Parathyroid adenoma (tissue), 2 donors: ENCODE measurements at regions not wholly inside any gene's neighbourhood (a gene's known extent, or its start where the extent isn't known, plus 50 kb on each side); places are given as distances from the start of the nearest gene placed in this dataset.

Experiments used
- H2AFZ ChIP-seq: fragments of 300-600 bp; sonication (generic); one replicate; pipeline ENCODE4 v1.7.0; 2017; ENCODE audit warnings: antibody characterized with exemption, mild to moderate bottlenecking
- H3K27ac ChIP-seq: fragments of 300-600 bp; sonication (generic); one replicate; pipeline ENCODE4 v1.7.0; 2017
- H3K27me3 ChIP-seq: fragments of 300-600 bp; sonication (generic); one replicate; pipeline ENCODE4 v1.7.0; 2017; ENCODE audit warnings: low read length; ENCODE audit not compliant: control insufficient read depth, insufficient read depth
- H3K36me3 ChIP-seq: fragments of 300-600 bp; sonication (generic); one replicate; pipeline ENCODE4 v1.7.0; 2017; ENCODE audit warnings: low read length; ENCODE audit not compliant: control insufficient read depth, insufficient read depth
- H3K4me1 ChIP-seq: fragments of 300-600 bp; sonication (generic); one replicate; pipeline ENCODE4 v1.7.0; 2017; ENCODE audit warnings: control low read depth
- H3K4me2 ChIP-seq: fragments of 300-600 bp; sonication (generic); one replicate; pipeline ENCODE4 v1.7.0; 2017; ENCODE audit warnings: low read length
- H3K4me3 ChIP-seq: fragments of 300-600 bp; sonication (generic); one replicate; pipeline ENCODE4 v1.7.0; 2017; ENCODE audit warnings: low read depth, low read length
- H3K79me2 ChIP-seq: fragments of 300-600 bp; sonication (generic); one replicate; pipeline ENCODE4 v1.7.0; 2017; ENCODE audit warnings: control low read depth
- H3K9ac ChIP-seq: fragments of 300-600 bp; sonication (generic); one replicate; pipeline ENCODE4 v1.7.0; 2017; ENCODE audit warnings: mild to moderate bottlenecking
- H3K9me3 ChIP-seq: fragments of 300-600 bp; sonication (generic); one replicate; pipeline ENCODE4 v1.7.0; 2017; ENCODE audit warnings: low read length; ENCODE audit not compliant: control insufficient read depth
- TF ChIP-seq, protein P1 (sequence below): fragments of 300-600 bp; sonication (generic); IDR thresholded peaks from one replicate; pipeline ENCODE4 v1.7.0; 2017; ENCODE audit warnings: antibody characterized with exemption, mild to moderate bottlenecking
- donor health status: primary hyperparathyroidism.

DNA sequence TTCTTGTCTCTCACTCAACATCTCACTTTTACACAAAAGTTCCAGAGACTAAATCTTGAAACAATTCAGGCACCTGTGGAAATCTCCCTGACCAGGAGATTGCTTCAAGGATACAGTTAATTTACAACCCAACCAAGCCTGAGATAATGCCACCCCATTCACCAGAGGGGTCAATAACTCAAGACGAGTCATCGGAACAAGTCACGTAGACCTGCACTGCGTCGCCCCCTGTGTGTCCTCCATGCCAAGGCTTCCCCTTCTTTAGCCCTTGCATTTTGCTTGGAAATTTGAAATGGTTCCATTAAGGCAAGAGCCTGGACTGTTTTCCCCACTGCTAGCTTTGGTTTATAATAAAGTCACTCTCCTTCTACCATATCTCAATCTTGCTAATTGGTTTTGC lies 129.0 kb upstream of the NEO1 start:
- H3K27ac ChIP-seq, result no peak overlapping the region
- no peaks in the 10 kb centered on the region for H3K79me2 ChIP-seq
- H3K36me3 ChIP-seq, result no peaks in the 10 kb centered on the region
- no peak overlapping the region for H3K4me3 ChIP-seq
- no peaks in the 10 kb centered on the region for H3K27me3 ChIP-seq
- H3K4me1 ChIP-seq, result no peaks in the 10 kb centered on the region
- H3K9me3 ChIP-seq, result no peaks in the 10 kb centered on the region
- no peak overlapping the region for H2AFZ ChIP-seq
- TF ChIP-seq, protein P1, sequence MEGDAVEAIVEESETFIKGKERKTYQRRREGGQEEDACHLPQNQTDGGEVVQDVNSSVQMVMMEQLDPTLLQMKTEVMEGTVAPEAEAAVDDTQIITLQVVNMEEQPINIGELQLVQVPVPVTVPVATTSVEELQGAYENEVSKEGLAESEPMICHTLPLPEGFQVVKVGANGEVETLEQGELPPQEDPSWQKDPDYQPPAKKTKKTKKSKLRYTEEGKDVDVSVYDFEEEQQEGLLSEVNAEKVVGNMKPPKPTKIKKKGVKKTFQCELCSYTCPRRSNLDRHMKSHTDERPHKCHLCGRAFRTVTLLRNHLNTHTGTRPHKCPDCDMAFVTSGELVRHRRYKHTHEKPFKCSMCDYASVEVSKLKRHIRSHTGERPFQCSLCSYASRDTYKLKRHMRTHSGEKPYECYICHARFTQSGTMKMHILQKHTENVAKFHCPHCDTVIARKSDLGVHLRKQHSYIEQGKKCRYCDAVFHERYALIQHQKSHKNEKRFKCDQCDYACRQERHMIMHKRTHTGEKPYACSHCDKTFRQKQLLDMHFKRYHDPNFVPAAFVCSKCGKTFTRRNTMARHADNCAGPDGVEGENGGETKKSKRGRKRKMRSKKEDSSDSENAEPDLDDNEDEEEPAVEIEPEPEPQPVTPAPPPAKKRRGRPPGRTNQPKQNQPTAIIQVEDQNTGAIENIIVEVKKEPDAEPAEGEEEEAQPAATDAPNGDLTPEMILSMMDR, result no peak
- no peak overlapping the region for H3K4me2 ChIP-seq
- no peak overlapping the region for H3K9ac ChIP-seq

GRCh38 chr15:72920551-72920950 lies 131.7 kb upstream of the NEO1 start:
- Histone ChIP-seq H3K36me3 (no peaks in the 10 kb centered on the region), H3K9me3 (no peaks in the 10 kb centered on the region), H2AFZ (no peak overlapping the region), H3K4me1 (no peaks in the 10 kb centered on the region), H3K4me2 (no peak overlapping the region), H3K27ac (no peak overlapping the region), H3K79me2 (no peaks in the 10 kb centered on the region), H3K27me3 (no peaks in the 10 kb centered on the region), H3K4me3 (no peak overlapping the region), H3K9ac (no peak overlapping the region)
- TF ChIP-seq, protein P1, result no peak

DNA sequence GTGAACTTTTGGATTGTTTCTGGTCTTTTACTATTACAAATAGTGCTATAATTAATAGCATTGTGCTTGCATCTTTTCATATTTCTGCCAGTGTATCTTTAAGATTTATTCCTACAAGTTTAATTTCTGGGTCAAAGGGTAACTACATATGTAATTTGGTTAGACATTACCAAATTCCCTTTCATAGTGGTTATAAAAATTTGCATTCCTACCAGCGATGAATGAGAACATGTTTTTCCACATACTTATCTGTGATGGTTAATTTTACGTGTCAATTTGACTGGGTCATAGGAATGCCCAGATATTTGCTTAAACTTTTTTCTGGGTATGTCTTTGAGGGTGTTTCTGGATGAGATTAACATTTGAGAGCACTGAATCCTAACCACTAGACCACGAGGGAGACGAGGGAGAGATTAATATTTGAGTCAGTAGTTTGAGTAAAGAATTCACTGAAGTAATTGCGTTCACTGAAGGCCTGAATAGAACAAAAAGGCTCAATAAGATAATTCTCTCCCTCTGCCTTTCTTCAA lies 132.3 kb upstream of the NEO1 start:
- Histone ChIP-seq H3K4me2 (no peak overlapping the region), H3K27me3 (no peaks in the 10 kb centered on the region), H3K79me2 (no peaks in the 10 kb centered on the region), H2AFZ (no peak overlapping the region), H3K4me3 (no peak overlapping the region), H3K4me1 (no peaks in the 10 kb centered on the region), H3K36me3 (no peaks in the 10 kb centered on the region), H3K9ac (no peak overlapping the region), H3K9me3 (no peaks in the 10 kb centered on the region), H3K27ac (no peak overlapping the region)
- TF ChIP-seq, protein P1, result no peak

- Histone ChIP-seq H3K4me1 (no peaks in the 10 kb centered on the region), H3K4me2 (no peak overlapping the region), H2AFZ (no peak overlapping the region), H3K4me3 (no peak overlapping the region), H3K36me3 (no peaks in the 10 kb centered on the region), H3K79me2 (no peaks in the 10 kb centered on the region), H3K27ac (no peak overlapping the region), H3K27me3 (no peaks in the 10 kb centered on the region), H3K9ac (no peak overlapping the region), H3K9me3 (no peaks in the 10 kb centered on the region)
- TF ChIP-seq, protein P1, result no peak
Measured at GRCh38 chr15:72916897-72917296, 133.3 kb upstream of the ADPGK start.

DNA sequence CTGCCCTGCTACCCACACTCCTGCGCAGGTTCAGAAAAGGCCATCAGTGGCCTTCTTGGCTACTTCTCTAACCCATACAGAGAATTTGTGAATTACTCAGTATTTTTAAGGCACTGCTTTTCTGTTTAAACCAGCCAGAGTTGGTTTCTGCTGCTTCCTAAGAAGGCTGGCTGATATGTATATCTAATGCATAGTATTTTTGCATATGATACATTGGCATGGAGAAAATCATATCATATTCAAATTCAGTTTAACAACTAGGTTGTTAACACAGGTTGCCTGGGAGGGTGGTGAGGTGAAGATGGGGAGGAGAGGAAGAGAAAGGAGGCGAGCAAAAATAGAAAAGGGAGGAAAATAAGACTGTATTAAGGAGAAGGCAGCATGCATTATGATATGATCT lies 132.8 kb upstream of the ADPGK start:
- H3K79me2 ChIP-seq, result no peaks in the 10 kb centered on the region
- TF ChIP-seq, protein P1, result no peak
- H3K4me1 ChIP-seq, result no peaks in the 10 kb centered on the region
- H3K4me2 ChIP-seq, result no peak overlapping the region
- no peak overlapping the region for H3K27ac ChIP-seq
- H3K9me3 ChIP-seq, result no peaks in the 10 kb centered on the region
- H2AFZ ChIP-seq, result no peak overlapping the region
- H3K27me3 ChIP-seq, result no peaks in the 10 kb centered on the region
- no peaks in the 10 kb centered on the region for H3K36me3 ChIP-seq
- H3K9ac ChIP-seq, result no peak overlapping the region
- H3K4me3 ChIP-seq, result no peak overlapping the region
